ENCODE measurements at regions not wholly inside any gene's neighbourhood (a gene's known extent, or its start where the extent isn't known, plus 50 kb on each side); places are given as distances from the start of the nearest gene placed in this dataset.

GRCh38 chr7:56483153-56483552, 366.9 kb upstream of the NUPR2 start:
- TF ChIP-seq CTCF (IDR thresholded peaks at IDR 0.05), result no peak
- no peak for TF ChIP-seq POLR2A (IDR thresholded peaks at IDR 0.05)

Data from Peyer's patch (tissue), 4 donors.